ENCODE measurements at regions not wholly inside any gene's neighbourhood (a gene's known extent, or its start where the extent isn't known, plus 50 kb on each side); places are given as distances from the start of the nearest gene placed in this dataset.

DNA sequence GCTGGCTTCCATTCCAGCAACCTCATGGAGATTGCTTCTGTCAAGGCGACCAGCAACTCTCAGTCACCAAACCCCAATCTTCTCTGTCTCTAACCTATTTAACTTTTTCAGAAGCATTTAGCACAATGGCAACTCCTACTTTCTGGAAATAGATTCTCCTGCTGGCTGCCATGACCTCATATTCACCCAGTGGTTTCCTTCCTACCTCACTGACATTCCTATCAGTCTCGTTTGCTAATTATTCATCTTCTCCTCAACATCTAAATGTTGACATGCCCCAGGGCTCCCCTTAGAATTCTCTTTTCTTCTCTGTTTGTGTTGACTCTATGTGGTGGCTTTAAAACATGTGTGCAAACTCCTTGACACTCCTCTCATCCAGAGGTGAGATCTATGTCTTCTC, 106.7 kb downstream of the OLFM4 start:
- 52 to 67% methylated on average over 2 of the region's 2 CpGs for WGBS, 2 donors
- intact Hi-C loops (cut with DNase I) = no loop called here
- TF ChIP-seq POLR2A (IDR thresholded peaks at IDR 0.05) = no peak
- TF ChIP-seq, protein P1, sequence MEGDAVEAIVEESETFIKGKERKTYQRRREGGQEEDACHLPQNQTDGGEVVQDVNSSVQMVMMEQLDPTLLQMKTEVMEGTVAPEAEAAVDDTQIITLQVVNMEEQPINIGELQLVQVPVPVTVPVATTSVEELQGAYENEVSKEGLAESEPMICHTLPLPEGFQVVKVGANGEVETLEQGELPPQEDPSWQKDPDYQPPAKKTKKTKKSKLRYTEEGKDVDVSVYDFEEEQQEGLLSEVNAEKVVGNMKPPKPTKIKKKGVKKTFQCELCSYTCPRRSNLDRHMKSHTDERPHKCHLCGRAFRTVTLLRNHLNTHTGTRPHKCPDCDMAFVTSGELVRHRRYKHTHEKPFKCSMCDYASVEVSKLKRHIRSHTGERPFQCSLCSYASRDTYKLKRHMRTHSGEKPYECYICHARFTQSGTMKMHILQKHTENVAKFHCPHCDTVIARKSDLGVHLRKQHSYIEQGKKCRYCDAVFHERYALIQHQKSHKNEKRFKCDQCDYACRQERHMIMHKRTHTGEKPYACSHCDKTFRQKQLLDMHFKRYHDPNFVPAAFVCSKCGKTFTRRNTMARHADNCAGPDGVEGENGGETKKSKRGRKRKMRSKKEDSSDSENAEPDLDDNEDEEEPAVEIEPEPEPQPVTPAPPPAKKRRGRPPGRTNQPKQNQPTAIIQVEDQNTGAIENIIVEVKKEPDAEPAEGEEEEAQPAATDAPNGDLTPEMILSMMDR (IDR thresholded peaks at IDR 0.05) = no peak
- Histone ChIP-seq H3K4me3 (no peak overlapping the region), H3K36me3 (no peaks in the 10 kb centered on the region), H3K4me1 (no peaks in the 10 kb centered on the region), H3K9me3 (no peaks in the 10 kb centered on the region), H3K27me3 (peaks cover 0 to 9% (median 0%) of the 10 kb centered on the region in 4 donors), H3K27ac (no peak overlapping the region)
- no peak for DNase-seq

GRCh38 chr13:53136554-53137215, 108.1 kb downstream of the OLFM4 start:
- intact Hi-C loops (cut with DNase I) = no loop called here
- Histone ChIP-seq H3K27ac (no peak overlapping the region), H3K4me1 (no peaks in the 10 kb centered on the region), H3K4me3 (no peak overlapping the region), H3K9me3 (no peaks in the 10 kb centered on the region), H3K27me3 (peaks cover 0 to 9% (median 0%) of the 10 kb centered on the region in 4 donors), H3K36me3 (no peaks in the 10 kb centered on the region)
- 63 to 74% methylated on average over 3 of the region's 3 CpGs for WGBS, 2 donors
- no peak for DNase-seq
- no peak for TF ChIP-seq POLR2A (IDR thresholded peaks at IDR 0.05)
- TF ChIP-seq, protein P1 (IDR thresholded peaks at IDR 0.05) = no peak

- Histone ChIP-seq H3K27ac (peak overlapping the region in 2 of 4 donors; percentile 40 to 59), H3K27me3 (peaks cover 0 to 15% (median 0%) of the 10 kb centered on the region in 4 donors), H3K4me1 (no peaks in the 10 kb centered on the region), H3K9me3 (no peaks in the 10 kb centered on the region), H3K4me3 (no peak overlapping the region), H3K36me3 (no peaks in the 10 kb centered on the region)
- TF ChIP-seq, protein P1 (IDR thresholded peaks at IDR 0.05) = no peak
- no peak for TF ChIP-seq POLR2A (IDR thresholded peaks at IDR 0.05)
- intact Hi-C loops (cut with DNase I) = no loop called here
- DNase-seq = no peak
- WGBS, 2 donors = 10 to 19% methylated on average over 1 of the region's 1 CpG
Observed at GRCh38 chr13:53137779-53138178, 109.2 kb downstream of the OLFM4 start.

DNA sequence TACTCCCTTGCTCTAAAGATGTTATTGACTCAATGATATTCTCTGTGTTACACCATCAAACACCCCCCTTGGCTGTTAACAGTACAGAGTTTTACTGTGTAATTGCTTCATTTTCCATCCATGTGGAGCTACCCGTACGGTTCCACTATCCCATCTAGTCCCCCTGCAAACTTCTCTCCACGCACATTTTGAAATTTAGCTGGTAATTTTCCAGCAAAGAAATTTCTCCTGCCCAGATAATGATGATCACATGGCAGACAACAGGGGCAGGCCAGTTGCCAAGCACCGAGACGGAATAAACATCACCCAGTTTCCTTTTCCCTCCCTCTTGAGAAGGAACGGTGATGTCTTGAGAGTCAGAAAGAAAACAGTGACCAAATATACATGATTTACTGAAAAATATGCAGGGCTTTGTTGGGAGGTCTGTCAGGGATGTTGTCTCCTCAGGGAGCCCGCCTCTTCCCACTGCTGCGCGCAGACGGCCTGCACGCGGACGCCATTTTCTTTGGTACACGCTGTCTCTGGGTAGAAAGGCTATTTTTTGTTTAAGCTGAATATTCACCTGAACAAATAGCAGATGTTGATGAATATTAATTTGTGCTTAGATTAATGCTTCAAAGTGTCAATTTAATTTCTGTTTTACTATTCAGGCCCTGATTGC, 109.9 kb downstream of the OLFM4 start:
- Histone ChIP-seq H3K36me3 (no peaks in the 10 kb centered on the region), H3K9me3 (no peaks in the 10 kb centered on the region), H3K27ac (peak overlapping the region in 2 of 4 donors; percentile 40 to 59), H3K27me3 (peaks cover 0 to 18% (median 0%) of the 10 kb centered on the region in 4 donors), H3K4me1 (no peaks in the 10 kb centered on the region), H3K4me3 (no peak overlapping the region)
- WGBS, 2 donors = 71 to 73% methylated on average over 14 of the region's 14 CpGs
- intact Hi-C loops (cut with DNase I) = no loop called here
- DNase-seq = no peak
- TF ChIP-seq, protein P1 (IDR thresholded peaks at IDR 0.05) = no peak
- no peak for TF ChIP-seq POLR2A (IDR thresholded peaks at IDR 0.05)

DNA sequence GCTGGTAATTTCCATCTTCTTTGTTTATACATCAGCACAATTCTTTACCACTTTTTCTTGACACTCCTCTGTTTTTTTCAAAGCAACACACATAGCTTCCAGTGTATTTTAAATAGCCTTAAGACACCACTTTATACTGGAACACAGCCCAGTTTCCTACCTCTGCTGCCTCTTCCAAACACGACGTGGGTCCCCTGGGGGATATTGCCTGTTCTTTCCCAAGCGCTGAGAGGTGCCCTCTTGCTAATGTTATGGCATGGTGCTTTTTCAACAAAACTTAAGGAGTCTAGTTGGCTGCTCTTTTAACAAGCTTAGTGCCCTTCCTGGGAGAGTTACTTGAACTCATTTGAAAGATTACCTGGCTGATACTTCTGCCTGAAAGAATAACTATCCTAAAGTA, 112.7 kb downstream of the OLFM4 start:
- H3K9me3 ChIP-seq = no peaks in the 10 kb centered on the region
- H3K27me3 ChIP-seq = peaks cover 0 to 14% (median 0%) of the 10 kb centered on the region in 4 donors
- H3K27ac ChIP-seq = no peak overlapping the region
- TF ChIP-seq, protein P1 (IDR thresholded peaks at IDR 0.05) = no peak
- TF ChIP-seq POLR2A (IDR thresholded peaks at IDR 0.05) = no peak
- no peak overlapping the region for H3K4me3 ChIP-seq
- intact Hi-C loops (cut with DNase I) = no loop called here
- H3K36me3 ChIP-seq = no peaks in the 10 kb centered on the region
- no peak for DNase-seq
- no peaks in the 10 kb centered on the region for H3K4me1 ChIP-seq
- WGBS, 2 donors = 61 to 67% methylated on average over 3 of the region's 3 CpGs

Data from esophagus squamous epithelium (tissue), 5 donors.